GM18507 (cell line): ENCODE measurements at regions not wholly inside any gene's neighbourhood (a gene's known extent, or its start where the extent isn't known, plus 50 kb on each side); places are given as distances from the start of the nearest gene placed in this dataset.

Experiments used
- DNase-seq: peaks from one replicate; pipeline ENCODE4 v3.0.0; 2011; ENCODE audit warnings: low read depth; ENCODE audit not compliant: insufficient read length; ENCODE audit errors: extremely low spot score
- FAIRE-seq: peaks from 2 replicates; lab custom pipeline; 2011; peaks lifted over from hg19 to GRCh38; lab: Jason Lieb, UNC

- FAIRE-seq (no peak), DNase-seq (no peak)
These were observed 140.2 kb downstream of the SLIT2 start for GRCh38 chr4:20391912-20392311.

GRCh38 chr4:20393486-20394100 is 141.9 kb downstream of the SLIT2 start:
- no peak for FAIRE-seq
- no peak for DNase-seq

- no peak for DNase-seq
- no peak for FAIRE-seq
These were observed 142.8 kb downstream of the SLIT2 start for GRCh38 chr4:20394512-20394911.

- DNase-seq (no peak), FAIRE-seq (peak; percentile 9)
These were observed 143.6 kb downstream of the SLIT2 start for GRCh38 chr4:20395160-20395773.

- FAIRE-seq (no peak), DNase-seq (no peak)
These were observed 151.6 kb downstream of the SLIT2 start for GRCh38 chr4:20403290-20403689.

GRCh38 chr4:20403846-20404245 is 152.1 kb downstream of the SLIT2 start:
- FAIRE-seq (no peak), DNase-seq (no peak)

- FAIRE-seq (no peak), DNase-seq (no peak)
These were observed 156.9 kb downstream of the SLIT2 start for GRCh38 chr4:20408611-20409010.

- FAIRE-seq (no peak), DNase-seq (no peak)
These were observed 160.4 kb downstream of the SLIT2 start for GRCh38 chr4:20412072-20412471.

- DNase-seq = no peak
- FAIRE-seq = no peak
These were observed 165.1 kb downstream of the SLIT2 start for GRCh38 chr4:20416800-20417199.

GRCh38 chr4:20418861-20419451 is 167.3 kb downstream of the SLIT2 start:
- DNase-seq = no peak
- FAIRE-seq = peak; percentile 88

GRCh38 chr4:20420916-20421602 is 169.4 kb downstream of the SLIT2 start:
- no peak for FAIRE-seq
- DNase-seq = no peak

GRCh38 chr4:20421603-20421985 is 169.9 kb downstream of the SLIT2 start:
- DNase-seq (no peak), FAIRE-seq (no peak)

- no peak for DNase-seq
These were observed 170.7 kb downstream of the SLIT2 start for GRCh38 chr4:20422398-20422797.

GRCh38 chr4:20423420-20423819 is 171.7 kb downstream of the SLIT2 start:
- FAIRE-seq (no peak), DNase-seq (no peak)

More at GRCh38 chr4:20422398-20422797, 170.7 kb downstream of the SLIT2 start:
- FAIRE-seq = peak; percentile 50

GRCh38 chr4:20426028-20426427 is 174.3 kb downstream of the SLIT2 start:
- no peak for FAIRE-seq
- DNase-seq = no peak

GRCh38 chr4:20428436-20429160 is 176.9 kb downstream of the SLIT2 start:
- no peak for DNase-seq
- no peak for FAIRE-seq

GRCh38 chr4:20430259-20430941 is 178.7 kb downstream of the SLIT2 start:
- no peak for FAIRE-seq
- DNase-seq = no peak

- DNase-seq = no peak
- FAIRE-seq = no peak
These were observed 179.8 kb downstream of the SLIT2 start for GRCh38 chr4:20431543-20431951.

- DNase-seq (no peak), FAIRE-seq (no peak)
These were observed 180.4 kb downstream of the SLIT2 start for GRCh38 chr4:20432088-20432487.
